Esophagus squamous epithelium (tissue), 5 donors: ENCODE measurements at regions not wholly inside any gene's neighbourhood (a gene's known extent, or its start where the extent isn't known, plus 50 kb on each side); places are given as distances from the start of the nearest gene placed in this dataset.

Experiments
- DNase-seq: peaks from one replicate; lab custom pipeline; 2025; lab: John Stamatoyannopoulos, UW
- H3K27ac ChIP-seq, 4 donors: fragments of 200-600 bp; sonication (generic); one replicate each; pipeline ENCODE4 v1.5.1; 2016 to 2019; ENCODE audit warnings: mild to moderate bottlenecking in 1 of 4
- H3K27me3 ChIP-seq, 4 donors: fragments of 200-600 bp; sonication (generic); 1 replicate in 3 of 4; 2 replicates in 1 of 4; pipeline versions ENCODE4 v1.5.1 to v1.6.0; 2017 to 2021; ENCODE audit warnings: antibody characterized with exemption in 1 of 4
- H3K36me3 ChIP-seq, 3 donors: fragments of 200-600 bp; sonication (generic); one replicate each; pipeline ENCODE4 v1.5.1; 2016 to 2019
- H3K4me1 ChIP-seq, 3 donors: fragments of 200-600 bp; sonication (generic); one replicate each; pipeline ENCODE4 v1.5.1; 2017 to 2019
- H3K4me3 ChIP-seq, 4 donors: fragments of 200-600 bp; sonication (generic); 1 replicate in 3 of 4; 2 replicates in 1 of 4; pipeline ENCODE4 v1.5.1; 2016 to 2019; ENCODE audit warnings: mild to moderate bottlenecking in 2 of 4, moderate library complexity in 1 of 4
- H3K9me3 ChIP-seq, 3 donors: fragments of 200-600 bp; sonication (generic); one replicate each; pipeline ENCODE4 v1.5.1; 2016 to 2019
- POLR2A ChIP-seq, 4 donors: fragments of 450-650 bp; IDR thresholded peaks; one replicate each; pipeline ENCODE4 v1.6.1; 2017; ENCODE audit warnings: antibody characterized with exemption in 4 of 4, mild to moderate bottlenecking in 4 of 4, moderate library complexity in 3 of 4
- WGBS, 2 donors: methylation state at CpG; one replicate each; pipeline ENCODE4 v1.1.5; 2018; 5-methylcytosine and 5-hydroxymethylcytosine counted together
- intact Hi-C: fragments of 100-400 bp; cut with DNase I; formaldehyde crosslinking; loops from one replicate; pipeline ENCODE4 v1.15.0; 2022
- TF ChIP-seq, protein P1 (sequence below), 6 experiments: fragments of 450-650 bp in 4 of 6; fragments of 200-600 bp in 2 of 6; sonication (generic) in 2 of 6; IDR thresholded peaks; one replicate each; pipeline ENCODE4 v1.5.1; 2016 to 2019; ENCODE audit warnings: antibody characterized with exemption in 6 of 6, mild to moderate bottlenecking in 4 of 6, moderate library complexity in 4 of 6
- donor health status: DM: yes; HTN: yes; CAD: no.

- no peak for DNase-seq
- Histone ChIP-seq H3K36me3 (no peaks in the 10 kb centered on the region), H3K4me1 (peaks cover 0 to 10% (median 0%) of the 10 kb centered on the region in 3 donors), H3K4me3 (no peak overlapping the region), H3K9me3 (no peaks in the 10 kb centered on the region), H3K27me3 (peaks cover 0 to 10% (median 1%) of the 10 kb centered on the region in 4 donors), H3K27ac (no peak overlapping the region)
- intact Hi-C loops: no loop called here
- 72 to 77% methylated on average over 7 of the region's 10 CpGs for WGBS, 2 donors
- no peak for TF ChIP-seq POLR2A (IDR thresholded peaks at IDR 0.05)
- TF ChIP-seq, protein P1, sequence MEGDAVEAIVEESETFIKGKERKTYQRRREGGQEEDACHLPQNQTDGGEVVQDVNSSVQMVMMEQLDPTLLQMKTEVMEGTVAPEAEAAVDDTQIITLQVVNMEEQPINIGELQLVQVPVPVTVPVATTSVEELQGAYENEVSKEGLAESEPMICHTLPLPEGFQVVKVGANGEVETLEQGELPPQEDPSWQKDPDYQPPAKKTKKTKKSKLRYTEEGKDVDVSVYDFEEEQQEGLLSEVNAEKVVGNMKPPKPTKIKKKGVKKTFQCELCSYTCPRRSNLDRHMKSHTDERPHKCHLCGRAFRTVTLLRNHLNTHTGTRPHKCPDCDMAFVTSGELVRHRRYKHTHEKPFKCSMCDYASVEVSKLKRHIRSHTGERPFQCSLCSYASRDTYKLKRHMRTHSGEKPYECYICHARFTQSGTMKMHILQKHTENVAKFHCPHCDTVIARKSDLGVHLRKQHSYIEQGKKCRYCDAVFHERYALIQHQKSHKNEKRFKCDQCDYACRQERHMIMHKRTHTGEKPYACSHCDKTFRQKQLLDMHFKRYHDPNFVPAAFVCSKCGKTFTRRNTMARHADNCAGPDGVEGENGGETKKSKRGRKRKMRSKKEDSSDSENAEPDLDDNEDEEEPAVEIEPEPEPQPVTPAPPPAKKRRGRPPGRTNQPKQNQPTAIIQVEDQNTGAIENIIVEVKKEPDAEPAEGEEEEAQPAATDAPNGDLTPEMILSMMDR (IDR thresholded peaks at IDR 0.05): no peak
These were observed 516.8 kb upstream of the FAM241A start for GRCh38 chr4:111628437-111628836.

DNA sequence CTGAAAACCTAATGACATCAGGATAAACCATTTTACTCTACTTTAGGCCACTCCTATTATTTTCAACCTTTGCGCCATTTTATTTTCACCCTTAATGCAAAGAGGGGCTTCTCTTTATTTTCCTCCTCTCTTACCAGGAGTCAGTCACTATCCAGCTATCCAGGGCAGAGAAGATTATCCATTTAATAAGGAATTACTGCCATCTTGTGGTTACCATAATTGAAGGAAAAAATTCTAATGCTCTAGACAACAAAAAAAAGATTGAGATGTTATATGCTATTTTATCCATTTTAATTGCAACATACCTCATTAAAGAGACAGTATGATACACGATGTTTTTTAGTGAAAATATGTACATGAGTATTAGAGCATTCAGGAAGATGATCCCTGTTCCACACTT lies 514.5 kb upstream of the FAM241A start:
- peaks cover 0 to 10% (median 0%) of the 10 kb centered on the region in 3 donors for H3K4me1 ChIP-seq
- no peak for DNase-seq
- no peak overlapping the region for H3K27ac ChIP-seq
- peaks cover 0 to 10% (median 1%) of the 10 kb centered on the region in 4 donors for H3K27me3 ChIP-seq
- no peaks in the 10 kb centered on the region for H3K36me3 ChIP-seq
- no peaks in the 10 kb centered on the region for H3K9me3 ChIP-seq
- TF ChIP-seq, protein P1 (IDR thresholded peaks at IDR 0.05): peak in 3 of 6 experiments; percentile 11 to 54 (median 20)
- TF ChIP-seq POLR2A (IDR thresholded peaks at IDR 0.05): no peak
- H3K4me3 ChIP-seq: no peak overlapping the region
- intact Hi-C loops: no loop called here
- 27 to 39% methylated on average over 2 of the region's 2 CpGs for WGBS, 2 donors

- Histone ChIP-seq H3K4me3 (no peak overlapping the region), H3K36me3 (no peaks in the 10 kb centered on the region), H3K27me3 (peaks cover 0 to 10% (median 1%) of the 10 kb centered on the region in 4 donors), H3K4me1 (peaks cover 0 to 10% (median 0%) of the 10 kb centered on the region in 3 donors), H3K27ac (no peak overlapping the region), H3K9me3 (no peaks in the 10 kb centered on the region)
- DNase-seq: no peak
- intact Hi-C loops: no loop called here
- no peak for TF ChIP-seq POLR2A (IDR thresholded peaks at IDR 0.05)
- TF ChIP-seq, protein P1 (IDR thresholded peaks at IDR 0.05): peak in 2 of 6 experiments; percentile 17 to 50
- WGBS, 2 donors: 51 to 63% methylated on average over 2 of the region's 2 CpGs
These were observed 513.8 kb upstream of the FAM241A start for GRCh38 chr4:111631215-111631999.

DNA sequence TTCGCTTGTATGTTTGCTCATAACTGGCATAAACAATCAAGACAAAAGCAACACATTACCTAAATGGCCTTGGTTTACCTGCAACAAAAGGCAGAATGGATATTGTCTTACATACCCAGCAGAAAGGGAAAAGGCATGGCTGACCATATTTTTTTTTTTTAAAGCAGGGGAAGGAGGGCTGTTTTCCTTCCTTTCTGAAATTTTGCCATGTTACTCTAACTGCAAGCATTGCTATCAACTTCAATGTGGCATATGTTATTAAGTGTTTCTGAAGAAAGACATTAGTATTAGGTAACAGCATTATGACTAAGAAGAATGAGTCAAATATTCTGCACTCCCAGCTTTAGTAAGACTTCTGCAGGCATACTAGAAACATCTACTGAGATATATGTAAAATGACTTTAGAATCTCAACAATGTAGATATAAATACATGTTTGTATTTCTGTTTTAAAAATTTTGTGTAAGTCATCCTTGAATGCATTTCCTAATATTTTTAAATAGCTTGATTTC lies 512.6 kb upstream of the FAM241A start:
- TF ChIP-seq POLR2A (IDR thresholded peaks at IDR 0.05): no peak
- TF ChIP-seq, protein P1 (IDR thresholded peaks at IDR 0.05): no peak
- no peak for DNase-seq
- 40 to 54% methylated on average over 1 of the region's 1 CpG for WGBS, 2 donors
- no peak overlapping the region for H3K27ac ChIP-seq
- no peaks in the 10 kb centered on the region for H3K36me3 ChIP-seq
- no peaks in the 10 kb centered on the region for H3K9me3 ChIP-seq
- no peak overlapping the region for H3K4me3 ChIP-seq
- intact Hi-C loops: no loop called here
- peaks cover 0 to 6% (median 1%) of the 10 kb centered on the region in 4 donors for H3K27me3 ChIP-seq
- H3K4me1 ChIP-seq: peaks cover 0 to 18% (median 0%) of the 10 kb centered on the region in 3 donors

DNA sequence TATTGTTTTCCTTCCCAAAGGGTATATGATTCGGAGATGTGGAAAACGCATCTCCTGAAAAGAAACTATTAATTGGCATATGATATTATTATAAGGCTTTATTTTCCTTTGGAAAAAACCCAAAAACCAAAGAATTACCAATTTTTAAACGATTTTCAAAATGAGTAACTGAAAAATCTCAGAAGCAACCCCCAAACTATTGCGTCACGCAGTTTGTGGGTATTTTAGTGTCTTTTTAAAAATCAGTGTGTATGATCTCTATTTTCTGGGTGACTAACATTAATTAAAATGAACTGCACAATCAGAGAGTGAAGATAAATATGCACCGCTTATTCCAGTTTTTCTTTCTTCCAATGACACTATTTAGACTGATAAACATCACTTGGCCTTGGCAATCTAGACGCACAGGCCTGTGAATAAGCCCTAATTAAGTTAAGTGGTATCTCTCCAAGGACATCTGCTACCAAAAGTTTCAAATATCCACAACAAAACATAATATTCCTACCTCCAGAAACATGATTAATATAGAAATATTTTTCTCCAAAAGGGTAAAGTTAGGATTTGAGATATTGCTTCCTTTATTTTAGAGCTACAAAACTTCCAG lies 511.5 kb upstream of the FAM241A start:
- intact Hi-C loops: no loop called here
- Histone ChIP-seq H3K27me3 (no peaks in the 10 kb centered on the region), H3K27ac (no peak overlapping the region), H3K36me3 (no peaks in the 10 kb centered on the region), H3K4me3 (no peak overlapping the region), H3K9me3 (no peaks in the 10 kb centered on the region), H3K4me1 (peaks cover 0 to 29% (median 9%) of the 10 kb centered on the region in 3 donors)
- TF ChIP-seq, protein P1 (IDR thresholded peaks at IDR 0.05): no peak
- no peak for TF ChIP-seq POLR2A (IDR thresholded peaks at IDR 0.05)
- DNase-seq: no peak
- 79 to 86% methylated on average over 7 of the region's 7 CpGs for WGBS, 2 donors
